H1 (cell line): ENCODE measurements at regions not wholly inside any gene's neighbourhood (a gene's known extent, or its start where the extent isn't known, plus 50 kb on each side); places are given as distances from the start of the nearest gene placed in this dataset.

Experiments used
- BACH1 ChIP-seq: IDR thresholded peaks from 2 replicates; pipeline ENCODE4 v1.6.1; 2012; ENCODE audit warnings: low read length, improper control_type of control experiment
- CBX5 ChIP-seq: fragments of 300-800, 300-1000 bp; sonication (generic); IDR thresholded peaks from 2 replicates; pipeline ENCODE4 v1.7.1; 2016; ENCODE audit warnings: antibody characterized with exemption, low read length, low read depth
- CHD7 ChIP-seq: fragments of 300-600 bp; sonication (generic); IDR thresholded peaks from 2 replicates; pipeline ENCODE4 v1.7.1; 2012; ENCODE audit warnings: low read length, moderate library complexity, mild to moderate bottlenecking, inconsistent platforms; ENCODE audit not compliant: insufficient replicate concordance
- EP300 ChIP-seq, 2 experiments: IDR thresholded peaks; 1 replicate in 1 of 2; 2 replicates in 1 of 2; pipeline ENCODE4 v1.6.1; 2011 to 2012; ENCODE audit warnings: low read depth in 2 of 2, low read length in 2 of 2, mild to moderate bottlenecking in 2 of 2, borderline replicate concordance in 1 of 2, inconsistent platforms in 1 of 2, moderate library complexity in 1 of 2
- POLR2A ChIP-seq, 2 experiments: IDR thresholded peaks; 1 replicate in 1 of 2; 2 replicates in 1 of 2; pipeline ENCODE4 v1.6.1; 2011; ENCODE audit warnings: low read depth in 2 of 2, low read length in 2 of 2, mild to moderate bottlenecking in 2 of 2; ENCODE audit errors: control extremely low read depth in 1 of 2
- SP2 ChIP-seq: IDR thresholded peaks from 2 replicates; pipeline ENCODE4 v1.6.1; 2012; ENCODE audit warnings: mild to moderate bottlenecking, low read length, inconsistent platforms
- ZNF274 ChIP-seq: IDR thresholded peaks from 2 replicates; pipeline ENCODE4 v1.7.0; 2012; ENCODE audit warnings: low read length, borderline replicate concordance; ENCODE audit errors: extremely low read depth
- TF ChIP-seq, protein P1 (sequence below): IDR thresholded peaks from 2 replicates; pipeline ENCODE4 v1.6.1; 2011; ENCODE audit warnings: low read length, improper control_type of control experiment
- TF ChIP-seq, protein P2 (sequence below): IDR thresholded peaks from 2 replicates; pipeline ENCODE4 v1.6.1; 2012; ENCODE audit warnings: low read length, inconsistent platforms

GRCh38 chr5:116900793-116901192, 326.2 kb upstream of the SEMA6A start (continued):
- TF ChIP-seq CHD7 (no peak), EP300 (IDR thresholded peaks at IDR 0.05; ENCODE audit: borderline replicate concordance in 1 of 2, low read depth in 2 of 2, low read length in 2 of 2) (no peak), CBX5 (no peak), POLR2A (IDR thresholded peaks at IDR 0.05; ENCODE audit: control extremely low read depth in 1 of 2, low read depth in 2 of 2, low read length in 2 of 2) (no peak), SP2 (no peak), BACH1 (no peak), ZNF274 (no peak)
- TF ChIP-seq, protein P1, sequence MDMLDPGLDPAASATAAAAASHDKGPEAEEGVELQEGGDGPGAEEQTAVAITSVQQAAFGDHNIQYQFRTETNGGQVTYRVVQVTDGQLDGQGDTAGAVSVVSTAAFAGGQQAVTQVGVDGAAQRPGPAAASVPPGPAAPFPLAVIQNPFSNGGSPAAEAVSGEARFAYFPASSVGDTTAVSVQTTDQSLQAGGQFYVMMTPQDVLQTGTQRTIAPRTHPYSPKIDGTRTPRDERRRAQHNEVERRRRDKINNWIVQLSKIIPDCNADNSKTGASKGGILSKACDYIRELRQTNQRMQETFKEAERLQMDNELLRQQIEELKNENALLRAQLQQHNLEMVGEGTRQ, result no peak
- TF ChIP-seq, protein P2, sequence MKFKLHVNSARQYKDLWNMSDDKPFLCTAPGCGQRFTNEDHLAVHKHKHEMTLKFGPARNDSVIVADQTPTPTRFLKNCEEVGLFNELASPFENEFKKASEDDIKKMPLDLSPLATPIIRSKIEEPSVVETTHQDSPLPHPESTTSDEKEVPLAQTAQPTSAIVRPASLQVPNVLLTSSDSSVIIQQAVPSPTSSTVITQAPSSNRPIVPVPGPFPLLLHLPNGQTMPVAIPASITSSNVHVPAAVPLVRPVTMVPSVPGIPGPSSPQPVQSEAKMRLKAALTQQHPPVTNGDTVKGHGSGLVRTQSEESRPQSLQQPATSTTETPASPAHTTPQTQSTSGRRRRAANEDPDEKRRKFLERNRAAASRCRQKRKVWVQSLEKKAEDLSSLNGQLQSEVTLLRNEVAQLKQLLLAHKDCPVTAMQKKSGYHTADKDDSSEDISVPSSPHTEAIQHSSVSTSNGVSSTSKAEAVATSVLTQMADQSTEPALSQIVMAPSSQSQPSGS, result no peak
